ENCODE measurements at regions not wholly inside any gene's neighbourhood (a gene's known extent, or its start where the extent isn't known, plus 50 kb on each side); places are given as distances from the start of the nearest gene placed in this dataset.

DNA sequence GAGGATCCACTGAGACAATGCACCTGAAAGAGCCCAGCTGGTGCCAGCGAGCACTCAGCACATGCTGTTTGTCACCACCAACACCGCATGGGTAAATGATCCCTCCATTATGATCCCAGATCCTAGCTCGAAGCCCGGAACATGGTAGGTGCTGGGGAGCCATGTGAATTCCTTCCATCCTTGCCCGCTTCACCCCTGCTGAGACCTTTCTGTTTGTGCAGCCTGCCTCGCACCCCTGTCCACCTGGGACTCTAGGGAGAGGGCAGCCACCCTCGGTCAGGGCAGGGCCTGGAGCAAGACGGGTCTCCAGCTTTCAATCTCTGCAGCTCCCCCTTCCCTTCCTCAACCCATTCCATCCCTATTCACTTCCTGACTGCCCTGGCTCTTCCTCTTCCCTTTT is 116.2 kb upstream of the ALX4 start:
- Histone ChIP-seq H3K27ac (ENCODE audit: control insufficient read depth, insufficient read depth) (no peak overlapping the region), H3K9ac (ENCODE audit: control insufficient read depth, insufficient read depth, low read length) (no peak overlapping the region), H3K36me3 (ENCODE audit: control insufficient read depth in 2 of 2, insufficient read depth in 2 of 2, low read length in 1 of 2) (no peaks in the 10 kb centered on the region), H3K4me1 (ENCODE audit: control insufficient read depth, insufficient read depth, low read length) (no peaks in the 10 kb centered on the region), H3K4me2 (ENCODE audit: control insufficient read depth, insufficient read depth) (no peak overlapping the region), H2AFZ (ENCODE audit: control insufficient read depth, low read depth, low read length) (no peak overlapping the region), H3K27me3 (replicated peaks in 1 of 2; ENCODE audit: control insufficient read depth in 2 of 2, insufficient read depth in 2 of 2, low read length in 1 of 2) (no peaks in the 10 kb centered on the region), H3K4me3 (no peak overlapping the region), H3K9me3 (replicated peaks; ENCODE audit: control insufficient read depth, insufficient read depth, low read length) (no peaks in the 10 kb centered on the region), H4K20me1 (ENCODE audit: control insufficient read depth, insufficient read depth) (no peaks in the 10 kb centered on the region), H3K79me2 (ENCODE audit: control insufficient read depth, insufficient read depth, low read length) (no peaks in the 10 kb centered on the region)
- TF ChIP-seq, protein P1, sequence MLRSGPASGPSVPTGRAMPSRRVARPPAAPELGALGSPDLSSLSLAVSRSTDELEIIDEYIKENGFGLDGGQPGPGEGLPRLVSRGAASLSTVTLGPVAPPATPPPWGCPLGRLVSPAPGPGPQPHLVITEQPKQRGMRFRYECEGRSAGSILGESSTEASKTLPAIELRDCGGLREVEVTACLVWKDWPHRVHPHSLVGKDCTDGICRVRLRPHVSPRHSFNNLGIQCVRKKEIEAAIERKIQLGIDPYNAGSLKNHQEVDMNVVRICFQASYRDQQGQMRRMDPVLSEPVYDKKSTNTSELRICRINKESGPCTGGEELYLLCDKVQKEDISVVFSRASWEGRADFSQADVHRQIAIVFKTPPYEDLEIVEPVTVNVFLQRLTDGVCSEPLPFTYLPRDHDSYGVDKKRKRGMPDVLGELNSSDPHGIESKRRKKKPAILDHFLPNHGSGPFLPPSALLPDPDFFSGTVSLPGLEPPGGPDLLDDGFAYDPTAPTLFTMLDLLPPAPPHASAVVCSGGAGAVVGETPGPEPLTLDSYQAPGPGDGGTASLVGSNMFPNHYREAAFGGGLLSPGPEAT (IDR thresholded peaks at IDR 0.05; ENCODE audit: low read depth): no peak
- TF ChIP-seq, protein P2, sequence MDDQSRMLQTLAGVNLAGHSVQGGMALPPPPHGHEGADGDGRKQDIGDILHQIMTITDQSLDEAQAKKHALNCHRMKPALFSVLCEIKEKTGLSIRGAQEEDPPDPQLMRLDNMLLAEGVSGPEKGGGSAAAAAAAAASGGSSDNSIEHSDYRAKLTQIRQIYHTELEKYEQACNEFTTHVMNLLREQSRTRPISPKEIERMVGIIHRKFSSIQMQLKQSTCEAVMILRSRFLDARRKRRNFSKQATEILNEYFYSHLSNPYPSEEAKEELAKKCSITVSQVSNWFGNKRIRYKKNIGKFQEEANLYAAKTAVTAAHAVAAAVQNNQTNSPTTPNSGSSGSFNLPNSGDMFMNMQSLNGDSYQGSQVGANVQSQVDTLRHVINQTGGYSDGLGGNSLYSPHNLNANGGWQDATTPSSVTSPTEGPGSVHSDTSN (IDR thresholded peaks at IDR 0.05; ENCODE audit: insufficient replicate concordance, low read depth, low read length): no peak
- TF ChIP-seq CBFB (IDR thresholded peaks at IDR 0.05; ENCODE audit: low read depth) (no peak), NBN (IDR thresholded peaks at IDR 0.05) (no peak), EGR1 (IDR thresholded peaks at IDR 0.05; ENCODE audit: borderline replicate concordance in 1 of 2, low read depth in 2 of 2, low read length in 2 of 2) (no peak), FOXK2 (IDR thresholded peaks at IDR 0.05) (no peak)
- TF ChIP-seq, protein P3, sequence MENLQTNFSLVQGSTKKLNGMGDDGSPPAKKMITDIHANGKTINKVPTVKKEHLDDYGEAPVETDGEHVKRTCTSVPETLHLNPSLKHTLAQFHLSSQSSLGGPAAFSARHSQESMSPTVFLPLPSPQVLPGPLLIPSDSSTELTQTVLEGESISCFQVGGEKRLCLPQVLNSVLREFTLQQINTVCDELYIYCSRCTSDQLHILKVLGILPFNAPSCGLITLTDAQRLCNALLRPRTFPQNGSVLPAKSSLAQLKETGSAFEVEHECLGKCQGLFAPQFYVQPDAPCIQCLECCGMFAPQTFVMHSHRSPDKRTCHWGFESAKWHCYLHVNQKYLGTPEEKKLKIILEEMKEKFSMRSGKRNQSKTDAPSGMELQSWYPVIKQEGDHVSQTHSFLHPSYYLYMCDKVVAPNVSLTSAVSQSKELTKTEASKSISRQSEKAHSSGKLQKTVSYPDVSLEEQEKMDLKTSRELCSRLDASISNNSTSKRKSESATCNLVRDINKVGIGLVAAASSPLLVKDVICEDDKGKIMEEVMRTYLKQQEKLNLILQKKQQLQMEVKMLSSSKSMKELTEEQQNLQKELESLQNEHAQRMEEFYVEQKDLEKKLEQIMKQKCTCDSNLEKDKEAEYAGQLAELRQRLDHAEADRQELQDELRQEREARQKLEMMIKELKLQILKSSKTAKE (IDR thresholded peaks at IDR 0.05; ENCODE audit: low read depth, poor library complexity, severe bottlenecking): no peak
- intact Hi-C loops (cut with micrococcal nuclease; ENCODE audit: unreplicated experiment): no loop called here
- in situ Hi-C loops (cut with MboI): no loop called here
- ChIA-PET RAD21 (ENCODE audit: unreplicated experiment) (no interaction called here), CTCF (interaction anchor here (1.2 to 1.4 kb wide), 2 partner anchors 9 to 19 kb away, joined by 3 read pairs; no protein-coding TSS in a partner anchor), SMC1A (ENCODE audit: uncharacterized antibody, unreplicated experiment) (no interaction called here), POLR2A (no interaction called here)
- no peak for ATAC-seq
- FAIRE-seq: no peak
- WGBS (ENCODE audit: insufficient coverage, insufficient replicate concordance, low lambda C conversion rate, missing lambda C conversion rate): 37% methylated on average over 8 of the region's 8 CpGs
- DNase-seq (ENCODE audit: low read depth, low spot score): no peak
- BruUV-seq (replicated peaks): no TSS peak

Measured in GM12878 (cell line).